ENCODE measurements at regions not wholly inside any gene's neighbourhood (a gene's known extent, or its start where the extent isn't known, plus 50 kb on each side); places are given as distances from the start of the nearest gene placed in this dataset.

GRCh38 chr3:76324101-76324500, 538.8 kb upstream of the ZNF717 start:
- TF ChIP-seq YY1 (IDR thresholded peaks at IDR 0.05; ENCODE audit: low read depth): no peak
- TF ChIP-seq CTCF (IDR thresholded peaks at IDR 0.05): no peak
- TF ChIP-seq EP300 (IDR thresholded peaks at IDR 0.05; ENCODE audit: borderline replicate concordance in 1 of 2, low read depth in 1 of 2, low read length in 1 of 2): no peak
